Globus pallidus (tissue), 1 donor: ENCODE measurements at regions not wholly inside any gene's neighbourhood (a gene's known extent, or its start where the extent isn't known, plus 50 kb on each side); places are given as distances from the start of the nearest gene placed in this dataset.
"Not testable (repeated sequence)": the region's sequence is repeated elsewhere in the genome, so short reads cannot be mapped to it uniquely, and the experiment has no call there.

ENCODE experiments used
- DNase-seq: peaks from one replicate; pipeline ENCODE4 v3.0.0-alpha.2; 2015; ENCODE audit warnings: low spot score

GRCh38 chr10:62496925-62497324 lies 122.8 kb downstream of the ZNF365 start:
- DNase-seq: no peak

DNA sequence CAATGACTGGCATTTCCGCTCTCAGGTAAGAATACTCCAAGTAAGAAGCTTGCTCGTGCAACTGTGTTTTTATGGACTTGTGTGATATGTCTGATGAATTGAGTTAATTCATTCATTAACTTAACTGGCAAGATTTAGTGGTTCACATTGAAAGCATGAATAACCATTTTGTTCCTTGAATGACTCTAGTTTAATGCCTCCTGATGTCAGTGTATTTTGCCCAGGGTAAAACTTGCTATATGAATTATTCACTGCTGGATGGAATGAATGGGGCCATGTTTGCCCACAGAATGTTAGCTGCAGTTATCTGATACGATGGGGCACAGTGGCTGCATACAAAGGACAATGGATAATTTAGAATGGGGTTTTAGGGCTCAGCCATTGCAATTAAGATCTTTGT lies 124.1 kb downstream of the ZNF365 start:
- DNase-seq: peak; percentile 5

DNA sequence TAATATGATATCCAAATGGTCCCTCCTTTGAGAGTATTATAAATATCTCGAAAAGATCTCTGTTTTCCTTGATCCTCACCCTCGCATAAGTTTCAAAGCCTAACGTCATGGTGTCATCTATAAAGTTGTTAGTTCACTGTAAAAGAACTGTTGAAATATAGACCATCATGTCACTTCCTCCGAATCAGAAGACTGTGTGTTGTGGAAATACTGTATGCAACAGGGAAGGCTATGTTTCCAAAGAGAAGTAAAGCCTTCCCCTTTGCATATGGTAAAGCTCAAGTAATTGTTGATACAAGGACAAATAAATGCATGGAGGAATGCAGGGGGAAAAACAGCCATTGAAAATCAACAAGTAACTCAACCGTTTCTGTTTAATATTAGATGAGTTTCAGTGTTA lies 125.9 kb downstream of the ZNF365 start:
- not testable (repeated sequence) for DNase-seq

DNA sequence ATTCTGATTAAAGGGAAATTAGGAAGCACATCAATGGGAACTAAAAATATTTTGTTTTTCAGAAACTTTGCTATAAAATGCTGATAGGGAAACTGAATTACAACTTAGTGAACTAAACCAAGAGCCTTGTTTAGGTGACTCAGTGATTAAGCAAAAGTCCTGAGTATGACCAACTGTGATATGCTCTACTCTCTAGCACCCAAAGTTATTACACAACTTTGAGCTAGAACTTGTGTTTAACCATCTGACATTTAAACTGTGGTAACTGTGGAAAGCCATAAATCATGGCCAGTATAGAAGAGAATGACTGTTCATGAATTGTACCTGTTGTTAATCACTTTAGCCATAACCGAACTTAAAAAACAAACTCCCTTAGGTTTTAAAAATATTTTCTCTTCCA lies 127.4 kb downstream of the ZNF365 start:
- DNase-seq: no peak

DNA sequence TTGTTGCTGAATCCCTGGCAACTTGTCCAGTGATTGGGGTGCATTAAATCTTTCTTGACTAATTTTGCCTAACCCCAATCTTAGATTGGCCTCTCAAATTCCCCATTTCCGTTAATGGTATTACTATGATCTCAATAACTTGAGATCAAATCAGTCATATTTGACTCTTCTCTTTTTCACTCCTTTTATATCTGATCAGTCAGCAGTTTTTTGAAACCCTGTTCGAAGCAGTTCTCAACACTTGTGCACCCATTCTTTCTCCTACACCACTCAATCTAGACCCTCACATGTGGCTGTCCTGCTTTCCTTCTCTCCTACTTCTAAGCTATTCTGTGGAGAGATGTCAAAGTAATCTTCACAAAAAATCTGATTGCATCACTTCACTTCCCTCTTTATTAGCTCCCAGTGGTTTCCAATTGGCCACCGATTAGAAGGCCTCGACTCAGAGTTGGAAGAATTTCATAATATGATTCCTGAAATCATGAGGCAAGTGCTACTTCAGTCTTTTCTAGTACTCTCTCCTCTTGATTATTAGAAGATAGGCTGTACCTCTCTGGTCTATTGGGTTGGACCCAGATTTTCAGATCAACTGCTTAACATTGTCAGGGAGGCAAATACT lies 128.9 kb downstream of the ZNF365 start:
- no peak for DNase-seq

DNA sequence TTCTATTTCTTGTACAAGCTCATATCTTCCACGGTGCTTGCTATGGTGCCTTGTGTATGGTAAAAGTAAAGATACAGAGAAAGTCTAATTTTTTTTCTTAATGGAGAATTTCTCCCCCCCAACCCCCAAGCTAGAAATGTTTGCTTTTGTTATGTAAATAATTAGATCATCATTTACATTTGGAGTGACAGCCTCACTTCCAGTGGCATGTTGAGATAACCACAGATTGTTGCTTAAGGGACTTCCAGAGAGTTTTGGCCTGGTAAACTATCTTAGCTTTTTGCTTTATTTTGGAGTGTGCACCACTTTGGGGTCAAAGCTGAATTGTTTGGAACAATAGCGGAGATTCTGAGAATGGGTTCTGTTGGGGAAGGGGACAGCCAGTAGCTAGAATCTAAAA lies 129.7 kb downstream of the ZNF365 start:
- DNase-seq: no peak

- DNase-seq: no peak
Observed at GRCh38 chr10:62506371-62506770, 132.2 kb downstream of the ZNF365 start.

DNA sequence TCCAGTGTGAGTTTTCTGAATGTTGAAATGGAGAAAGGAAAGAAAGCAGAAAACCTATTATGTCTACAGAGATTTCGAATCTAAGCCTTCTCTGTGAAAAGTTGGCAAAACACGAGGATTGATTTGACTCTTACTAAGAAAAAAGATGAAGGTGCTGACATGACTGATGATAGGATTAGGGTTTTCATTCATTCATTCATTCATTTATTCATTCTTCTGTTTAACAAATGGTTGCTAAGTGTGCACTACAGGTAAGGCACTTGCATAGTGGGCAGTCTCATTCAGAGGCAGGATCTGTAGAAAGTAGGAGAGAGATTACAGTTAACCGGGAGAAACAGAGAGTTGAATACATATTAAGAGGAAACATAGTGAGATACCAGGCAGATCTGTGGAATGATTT lies 137.1 kb downstream of the ZNF365 start:
- DNase-seq: no peak

- no peak for DNase-seq
Observed at GRCh38 chr10:62511656-62512055, 137.5 kb downstream of the ZNF365 start.

DNA sequence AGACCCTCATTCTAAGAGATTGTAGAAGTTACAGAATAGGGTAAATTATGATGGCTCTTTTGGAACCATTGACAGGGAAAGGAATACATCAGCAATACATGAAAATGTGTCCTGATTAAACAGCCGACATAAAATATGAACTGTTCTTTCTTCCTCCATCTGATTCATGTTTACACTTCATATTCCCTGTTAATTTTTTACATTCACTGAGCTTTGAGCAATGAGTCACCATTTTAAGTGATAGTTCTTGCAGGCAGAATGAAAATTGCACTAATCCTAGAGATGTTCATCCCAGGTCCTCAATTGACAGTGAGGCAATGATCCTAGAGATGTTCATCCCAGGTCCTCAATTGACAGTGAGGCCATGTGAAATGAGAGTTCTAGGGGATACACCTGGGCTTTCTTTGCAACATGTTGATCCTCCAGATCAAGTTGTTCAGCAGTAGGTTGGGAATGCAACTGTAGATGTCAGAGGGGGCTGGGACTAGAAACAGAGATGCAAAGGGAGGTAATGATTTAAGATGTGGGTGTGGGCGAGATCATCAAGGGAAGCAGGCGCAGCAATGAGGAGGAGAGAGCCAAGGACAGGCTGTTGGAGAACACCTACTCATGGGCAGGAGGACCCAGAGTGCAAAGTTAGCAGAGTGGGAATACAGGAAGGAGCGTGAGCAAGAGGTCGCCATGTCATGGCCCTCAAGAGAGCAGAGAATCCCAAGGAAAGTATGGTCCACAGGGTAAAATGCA lies 138.7 kb downstream of the ZNF365 start:
- DNase-seq: no peak

- DNase-seq: no peak
Observed at GRCh38 chr10:62514079-62514693, 140.0 kb downstream of the ZNF365 start.

DNA sequence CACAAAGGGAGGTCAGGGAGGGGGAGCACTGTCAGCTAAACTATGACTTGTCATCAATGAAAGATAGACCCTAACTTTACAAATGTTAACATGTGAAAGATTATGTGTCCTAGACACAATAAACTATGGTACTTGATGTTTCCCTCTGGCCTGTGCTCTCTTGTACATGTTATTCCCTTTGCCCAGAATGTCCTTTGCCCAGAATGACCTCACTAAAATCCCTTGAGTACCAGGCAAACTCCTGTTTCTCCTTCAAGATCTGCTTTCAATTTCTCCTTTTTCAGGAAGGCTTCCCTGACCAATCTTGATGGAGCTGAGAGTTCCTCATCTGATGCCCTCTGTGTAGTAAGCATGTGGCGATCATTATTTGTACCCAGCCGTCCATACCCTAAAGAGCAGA lies 143.1 kb downstream of the ZNF365 start:
- DNase-seq: no peak

DNA sequence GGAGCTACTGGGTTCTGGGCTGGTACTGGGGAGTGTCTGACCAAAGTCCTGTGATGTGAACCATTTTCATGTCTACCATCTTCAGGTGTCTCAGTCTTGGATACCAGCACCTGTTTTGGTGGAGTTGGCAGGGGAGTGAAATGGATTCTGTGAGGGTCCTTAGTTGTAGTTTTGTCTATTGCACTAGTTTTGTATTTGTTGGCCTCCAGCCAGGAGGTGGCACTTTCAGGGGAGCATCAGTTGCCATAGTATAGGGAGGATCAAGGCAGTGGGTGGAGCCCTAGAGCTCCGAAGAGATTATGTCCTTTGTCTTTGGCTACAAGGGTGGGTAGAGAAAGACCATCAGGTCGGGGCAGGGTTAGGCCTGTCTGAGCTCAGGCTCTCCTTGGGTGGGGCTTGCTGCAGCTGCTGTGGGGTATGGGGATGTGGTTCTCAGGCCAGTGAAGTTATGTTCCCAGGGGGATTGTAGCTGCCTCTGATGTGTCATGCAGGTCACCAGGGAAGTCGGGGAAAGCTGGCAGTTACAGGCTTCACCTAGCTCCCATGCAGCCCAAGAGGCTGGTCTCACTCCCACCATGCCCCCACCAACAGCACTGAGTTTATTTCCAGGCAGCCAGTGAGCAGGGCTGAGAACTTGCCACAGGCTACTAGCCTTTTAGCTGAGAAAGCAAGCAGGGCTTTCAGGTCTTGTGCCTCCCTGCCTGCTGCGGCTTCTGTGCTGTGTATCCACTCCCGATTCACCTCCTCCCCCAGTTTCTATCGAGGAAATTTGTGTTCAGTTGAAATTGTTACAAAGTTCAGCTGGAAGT lies 153.1 kb downstream of the ZNF365 start:
- no peak for DNase-seq

- peak; percentile 10 for DNase-seq
Observed at GRCh38 chr10:62528441-62528840, 154.3 kb downstream of the ZNF365 start.

GRCh38 chr10:62529396-62529795 lies 155.2 kb downstream of the ZNF365 start:
- no peak for DNase-seq

GRCh38 chr10:62534031-62534430 lies 159.9 kb downstream of the ZNF365 start:
- no peak for DNase-seq

GRCh38 chr10:62538606-62539005 lies 164.4 kb downstream of the ZNF365 start:
- DNase-seq: no peak

- DNase-seq: no peak
Observed at GRCh38 chr10:62540389-62540788, 166.2 kb downstream of the ZNF365 start.

DNA sequence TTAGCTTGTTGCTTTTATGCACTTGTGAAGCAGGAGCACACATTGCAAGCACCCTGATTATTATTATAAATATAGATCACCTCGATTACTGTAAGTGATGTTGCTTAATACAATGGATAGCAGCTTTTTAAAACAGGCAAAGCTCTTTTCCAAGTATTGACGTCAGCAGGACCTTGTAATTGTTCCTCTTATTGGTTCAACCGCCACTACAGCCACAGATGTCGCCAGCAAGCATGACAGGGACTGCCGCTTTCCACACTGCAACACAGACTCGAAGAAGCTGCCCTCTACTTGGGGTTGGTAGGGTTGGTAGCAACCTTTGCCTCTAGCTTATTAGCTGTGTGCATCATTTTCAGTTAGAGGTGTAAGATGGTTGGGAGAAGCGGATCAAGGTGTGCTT lies 167.6 kb downstream of the ZNF365 start:
- DNase-seq: peak; percentile 18

DNA sequence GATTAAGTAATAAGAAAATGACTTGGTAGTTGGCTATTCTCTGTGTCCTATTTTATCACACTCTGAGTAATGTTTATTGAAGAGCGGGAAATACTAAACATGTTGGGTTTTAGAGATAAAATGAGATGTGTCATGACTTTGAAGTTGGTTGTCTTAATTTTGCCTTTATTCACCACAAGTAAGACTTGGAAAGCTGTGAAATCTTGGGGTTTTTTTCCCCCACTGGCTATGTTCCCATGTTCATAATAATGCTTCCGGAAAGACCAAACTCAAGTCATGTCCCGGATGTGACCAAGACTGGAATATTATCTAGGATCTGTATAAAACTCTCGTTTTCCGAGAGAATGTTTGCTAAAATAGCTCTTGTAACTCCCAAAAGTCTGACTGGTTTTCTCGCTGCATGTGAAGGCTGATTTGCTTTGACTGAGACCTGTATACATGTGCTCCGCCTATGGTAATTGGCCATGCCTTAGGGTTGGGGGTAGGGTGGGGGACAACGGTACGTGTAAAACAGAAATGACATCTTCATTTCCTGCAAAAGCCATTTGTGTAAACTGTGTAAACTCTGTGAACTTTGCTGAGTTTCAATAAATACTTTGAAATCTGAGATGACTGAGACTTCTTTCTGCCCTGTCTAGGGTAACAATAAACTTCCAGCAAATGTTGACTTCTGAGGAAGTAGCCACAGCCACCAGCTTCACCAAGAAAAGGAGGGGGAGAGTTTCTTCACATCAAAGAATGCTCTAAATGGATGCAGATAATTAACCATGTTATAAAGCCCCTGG lies 169.6 kb downstream of the ZNF365 start:
- no peak for DNase-seq

GRCh38 chr10:62545160-62546066 lies 171.2 kb downstream of the ZNF365 start:
- DNase-seq: no peak
